Fibroblast of upper back skin (primary cell): ENCODE measurements at regions not wholly inside any gene's neighbourhood (a gene's known extent, or its start where the extent isn't known, plus 50 kb on each side); places are given as distances from the start of the nearest gene placed in this dataset.

Source experiments
- DNase-seq: peaks from one replicate; pipeline ENCODE4 v3.0.0-alpha.2; 2013

GRCh38 chr17:79340333-79341221, 266.0 kb downstream of the ENGASE start:
- no peak for DNase-seq

GRCh38 chr17:79339321-79339720, 264.7 kb downstream of the ENGASE start:
- no peak for DNase-seq

- DNase-seq: peak; percentile 2
These were observed 264.0 kb downstream of the ENGASE start for GRCh38 chr17:79338604-79339003.

- no peak for DNase-seq
These were observed 263.5 kb downstream of the ENGASE start for GRCh38 chr17:79338152-79338551.

GRCh38 chr17:79337053-79337452, 262.4 kb downstream of the ENGASE start:
- no peak for DNase-seq

- no peak for DNase-seq
These were observed 260.8 kb downstream of the ENGASE start for GRCh38 chr17:79335456-79335855.

- no peak for DNase-seq
These were observed 257.5 kb downstream of the ENGASE start for GRCh38 chr17:79332011-79332554.

- no peak for DNase-seq
These were observed 256.9 kb downstream of the ENGASE start for GRCh38 chr17:79331492-79331891.

GRCh38 chr17:79330696-79331095, 256.1 kb downstream of the ENGASE start:
- DNase-seq: no peak

GRCh38 chr17:79330229-79330628, 255.6 kb downstream of the ENGASE start:
- no peak for DNase-seq

GRCh38 chr17:79326814-79327213, 252.2 kb downstream of the ENGASE start:
- DNase-seq: no peak

GRCh38 chr17:79325709-79326430, 251.2 kb downstream of the ENGASE start:
- DNase-seq: peak; percentile 3

- DNase-seq: no peak
These were observed 249.6 kb downstream of the ENGASE start for GRCh38 chr17:79324194-79324593.

GRCh38 chr17:79323566-79323965, 248.9 kb downstream of the ENGASE start:
- DNase-seq: no peak

- DNase-seq: no peak
These were observed 247.8 kb downstream of the ENGASE start for GRCh38 chr17:79322211-79323123.

GRCh38 chr17:79320331-79320730, 245.7 kb downstream of the ENGASE start:
- DNase-seq: no peak

- DNase-seq: no peak
These were observed 243.3 kb downstream of the ENGASE start for GRCh38 chr17:79317916-79318315.

- no peak for DNase-seq
These were observed 242.2 kb downstream of the ENGASE start for GRCh38 chr17:79316805-79317204.

GRCh38 chr17:79315358-79316105, 240.9 kb downstream of the ENGASE start:
- no peak for DNase-seq

- no peak for DNase-seq
These were observed 240.2 kb downstream of the ENGASE start for GRCh38 chr17:79314617-79315357.

GRCh38 chr17:79311373-79311772, 236.7 kb downstream of the ENGASE start:
- no peak for DNase-seq
